ENCODE measurements at regions not wholly inside any gene's neighbourhood (a gene's known extent, or its start where the extent isn't known, plus 50 kb on each side); places are given as distances from the start of the nearest gene placed in this dataset.

GRCh38 chr11:134655189-134655989 lies 243.3 kb upstream of the B3GAT1 start:
- Histone ChIP-seq H3K27me3 (ENCODE audit: insufficient read depth, low read length) (no peaks in the 10 kb centered on the region), H2AFZ (ENCODE audit: low read depth, low read length) (no peak overlapping the region), H4K20me1 (ENCODE audit: insufficient read depth, low read length) (no peaks in the 10 kb centered on the region), H3K4me3 (ENCODE audit: insufficient read depth, low read depth, low read length) (no peak overlapping the region), H3K79me2 (ENCODE audit: insufficient read depth, low read length) (no peaks in the 10 kb centered on the region), H3K9ac (ENCODE audit: low read length) (no peak overlapping the region), H3K4me2 (ENCODE audit: low read length) (no peak overlapping the region), H3K9me3 (ENCODE audit: insufficient read depth, low read depth, low read length) (peaks cover 10% of the 10 kb centered on the region), H3K27ac (ENCODE audit: low read depth, low read length) (no peak overlapping the region), H3K36me3 (ENCODE audit: insufficient read depth, low read length) (no peaks in the 10 kb centered on the region), H3K4me1 (ENCODE audit: insufficient read depth, low read length) (no peaks in the 10 kb centered on the region)
- peaks cover 7% of the 10 kb centered on the region for H3K4me1 Mint-ChIP-seq (ENCODE audit: low read depth, unreplicated experiment)
- peaks cover 30% of the 10 kb centered on the region for H3K27me3 Mint-ChIP-seq (ENCODE audit: low read depth, unreplicated experiment)
- TF ChIP-seq CTCF (IDR thresholded peaks at IDR 0.05; ENCODE audit: insufficient read depth, low read depth, low read length) (no peak), EZH2 (IDR thresholded peaks at IDR 0.05; ENCODE audit: insufficient read depth, low read length) (no peak)
- no peak for FAIRE-seq
- no peak overlapping the region for H3K27ac Mint-ChIP-seq (ENCODE audit: unreplicated experiment)
- DNase-seq (ENCODE audit: low read depth) = no peak
- H3K4me3 Mint-ChIP-seq (ENCODE audit: unreplicated experiment) = no peak overlapping the region
- peaks cover 13% of the 10 kb centered on the region for H3K9me3 Mint-ChIP-seq (ENCODE audit: unreplicated experiment)
- H3K36me3 Mint-ChIP-seq (ENCODE audit: low read depth, unreplicated experiment) = no peaks in the 10 kb centered on the region

GRCh38 chr11:134654161-134654915 lies 242.3 kb upstream of the B3GAT1 start:
- no peak overlapping the region for H3K4me3 Mint-ChIP-seq (ENCODE audit: unreplicated experiment)

More at GRCh38 chr11:134654161-134654915, 242.3 kb upstream of the B3GAT1 start:
- H3K9ac ChIP-seq (ENCODE audit: low read length) = no peak overlapping the region
- TF ChIP-seq CTCF (IDR thresholded peaks at IDR 0.05; ENCODE audit: insufficient read depth, low read depth, low read length) (no peak), EZH2 (IDR thresholded peaks at IDR 0.05; ENCODE audit: insufficient read depth, low read length) (no peak)
- FAIRE-seq (no peak), DNase-seq (ENCODE audit: low read depth) (no peak)
- H3K27ac Mint-ChIP-seq (ENCODE audit: unreplicated experiment) = no peak overlapping the region
- peaks cover 7% of the 10 kb centered on the region for H3K9me3 Mint-ChIP-seq (ENCODE audit: unreplicated experiment)
- no peaks in the 10 kb centered on the region for H3K4me1 ChIP-seq (ENCODE audit: insufficient read depth, low read length)
- no peaks in the 10 kb centered on the region for H3K79me2 ChIP-seq (ENCODE audit: insufficient read depth, low read length)
- H3K4me3 ChIP-seq (ENCODE audit: insufficient read depth, low read depth, low read length) = no peak overlapping the region
- peaks cover 25% of the 10 kb centered on the region for H3K27me3 Mint-ChIP-seq (ENCODE audit: low read depth, unreplicated experiment)
- peaks cover 7% of the 10 kb centered on the region for H3K9me3 ChIP-seq (ENCODE audit: insufficient read depth, low read depth, low read length)
- H3K27me3 ChIP-seq (ENCODE audit: insufficient read depth, low read length) = no peaks in the 10 kb centered on the region
- H3K4me1 Mint-ChIP-seq (ENCODE audit: low read depth, unreplicated experiment) = peaks cover 7% of the 10 kb centered on the region
- H3K4me2 ChIP-seq (ENCODE audit: low read length) = no peak overlapping the region
- H3K36me3 ChIP-seq (ENCODE audit: insufficient read depth, low read length) = no peaks in the 10 kb centered on the region
- no peaks in the 10 kb centered on the region for H4K20me1 ChIP-seq (ENCODE audit: insufficient read depth, low read length)
- H2AFZ ChIP-seq (ENCODE audit: low read depth, low read length) = no peak overlapping the region
- no peak overlapping the region for H3K27ac ChIP-seq (ENCODE audit: low read depth, low read length)
- no peaks in the 10 kb centered on the region for H3K36me3 Mint-ChIP-seq (ENCODE audit: low read depth, unreplicated experiment)

All from astrocyte (in vitro differentiated cells and primary cell).